ENCODE measurements at regions not wholly inside any gene's neighbourhood (a gene's known extent, or its start where the extent isn't known, plus 50 kb on each side); places are given as distances from the start of the nearest gene placed in this dataset.
A peak's percentile ranks its signal among the peaks of the same experiment; 100 is the strongest.

DNA sequence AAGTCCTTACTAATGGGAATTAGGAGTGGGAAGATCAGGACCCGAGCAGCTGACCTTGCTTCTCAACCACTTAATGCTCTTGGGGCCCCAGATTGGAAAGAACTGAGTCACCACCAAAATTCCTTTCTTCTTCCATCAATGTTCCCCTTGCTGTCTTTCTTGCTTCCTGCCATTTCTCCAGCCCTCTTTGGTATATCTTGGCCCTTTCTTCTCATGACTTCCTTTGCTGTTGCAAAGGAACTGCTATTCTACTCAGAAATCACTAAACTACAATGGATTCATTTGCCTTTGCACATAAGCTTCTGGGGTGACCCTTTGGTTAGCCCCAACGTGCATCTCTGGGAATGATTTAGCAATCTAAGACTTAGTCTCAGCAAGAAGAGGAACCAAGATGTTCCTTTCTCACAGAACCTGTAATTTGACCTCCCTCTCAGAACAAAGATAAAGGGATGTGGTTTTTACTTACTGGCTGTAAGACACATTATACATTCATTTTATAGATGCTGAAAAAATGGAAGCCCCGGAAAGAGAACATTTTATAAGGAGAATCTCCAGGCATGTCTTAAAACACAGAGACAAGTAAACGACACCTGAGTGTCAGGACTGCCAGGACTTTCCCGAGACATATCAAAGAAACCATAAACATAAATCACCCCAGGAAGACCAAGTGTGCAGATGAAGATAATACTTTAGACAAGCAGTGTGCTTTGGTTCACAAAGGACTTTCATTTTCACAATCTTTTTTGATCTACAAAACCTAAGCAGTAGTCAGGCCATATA is 99.0 kb upstream of the TNFAIP3 start:
- no peak for DNase-seq
- TF ChIP-seq POLR2A (IDR thresholded peaks at IDR 0.05; ENCODE audit: low read length) (no peak), GATA1 (IDR thresholded peaks at IDR 0.05; ENCODE audit: low read depth, low read length) (no peak)

GRCh38 chr6:137768935-137769334 is 98.1 kb upstream of the TNFAIP3 start:
- no peak for DNase-seq
- TF ChIP-seq GATA1 (IDR thresholded peaks at IDR 0.05; ENCODE audit: low read depth, low read length) (no peak), POLR2A (IDR thresholded peaks at IDR 0.05; ENCODE audit: low read length) (no peak)

- no peak for DNase-seq
- TF ChIP-seq GATA1 (IDR thresholded peaks at IDR 0.05; ENCODE audit: low read depth, low read length) (no peak), POLR2A (IDR thresholded peaks at IDR 0.05; ENCODE audit: low read length) (no peak)
These were observed 97.2 kb upstream of the TNFAIP3 start for GRCh38 chr6:137769797-137770362.

GRCh38 chr6:137772541-137773250 is 94.4 kb upstream of the TNFAIP3 start:
- peak in 1 of 2 experiments; percentile 4 for DNase-seq
- TF ChIP-seq GATA1 (IDR thresholded peaks at IDR 0.05; ENCODE audit: low read depth, low read length) (no peak), POLR2A (IDR thresholded peaks at IDR 0.05; ENCODE audit: low read length) (no peak)

DNA sequence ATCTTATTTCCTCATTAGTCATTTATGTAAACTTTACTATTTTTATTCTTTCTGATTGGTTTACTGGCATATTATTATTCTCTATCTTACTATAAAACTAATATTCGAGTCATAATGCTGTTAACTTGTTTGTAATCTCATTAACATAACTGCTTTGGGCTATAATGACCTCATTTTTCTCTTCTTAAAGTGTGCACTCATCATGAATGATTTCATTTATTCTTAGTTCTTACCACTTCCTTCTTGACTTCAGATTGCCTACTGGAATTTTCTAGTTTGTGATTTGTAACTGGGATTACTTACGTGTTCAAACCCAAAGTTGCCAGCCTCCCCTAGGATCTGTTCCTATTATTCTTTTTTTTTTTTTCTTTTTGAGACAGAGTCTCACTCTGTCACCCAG is 91.8 kb upstream of the TNFAIP3 start:
- TF ChIP-seq GATA1 (IDR thresholded peaks at IDR 0.05; ENCODE audit: low read depth, low read length) = no peak
- TF ChIP-seq POLR2A (IDR thresholded peaks at IDR 0.05; ENCODE audit: low read length) = no peak
- no peak for DNase-seq

- TF ChIP-seq POLR2A (IDR thresholded peaks at IDR 0.05; ENCODE audit: low read length) = no peak
- TF ChIP-seq GATA1 (IDR thresholded peaks at IDR 0.05; ENCODE audit: low read depth, low read length) = no peak
- no peak for DNase-seq
These were observed 91.3 kb upstream of the TNFAIP3 start for GRCh38 chr6:137775720-137776119.

- TF ChIP-seq GATA1 (IDR thresholded peaks at IDR 0.05; ENCODE audit: low read depth, low read length) (no peak), POLR2A (IDR thresholded peaks at IDR 0.05; ENCODE audit: low read length) (no peak)
These were observed 90.8 kb upstream of the TNFAIP3 start for GRCh38 chr6:137776256-137776655.

GRCh38 chr6:137776786-137777686 is 90.0 kb upstream of the TNFAIP3 start:
- DNase-seq = no peak

More at GRCh38 chr6:137776256-137776655, 90.8 kb upstream of the TNFAIP3 start:
- DNase-seq = no peak

GRCh38 chr6:137777687-137778075 is 89.4 kb upstream of the TNFAIP3 start:
- no peak for TF ChIP-seq POLR2A (IDR thresholded peaks at IDR 0.05; ENCODE audit: low read length)
- no peak for TF ChIP-seq GATA1 (IDR thresholded peaks at IDR 0.05; ENCODE audit: low read depth, low read length)

More at GRCh38 chr6:137776786-137777686, 90.0 kb upstream of the TNFAIP3 start:
- TF ChIP-seq GATA1 (IDR thresholded peaks at IDR 0.05; ENCODE audit: low read depth, low read length) (no peak), POLR2A (IDR thresholded peaks at IDR 0.05; ENCODE audit: low read length) (no peak)

GRCh38 chr6:137779982-137780381 is 87.1 kb upstream of the TNFAIP3 start:
- DNase-seq = no peak
- no peak for TF ChIP-seq POLR2A (IDR thresholded peaks at IDR 0.05; ENCODE audit: low read length)
- no peak for TF ChIP-seq GATA1 (IDR thresholded peaks at IDR 0.05; ENCODE audit: low read depth, low read length)

More at GRCh38 chr6:137777687-137778075, 89.4 kb upstream of the TNFAIP3 start:
- DNase-seq = no peak

DNA sequence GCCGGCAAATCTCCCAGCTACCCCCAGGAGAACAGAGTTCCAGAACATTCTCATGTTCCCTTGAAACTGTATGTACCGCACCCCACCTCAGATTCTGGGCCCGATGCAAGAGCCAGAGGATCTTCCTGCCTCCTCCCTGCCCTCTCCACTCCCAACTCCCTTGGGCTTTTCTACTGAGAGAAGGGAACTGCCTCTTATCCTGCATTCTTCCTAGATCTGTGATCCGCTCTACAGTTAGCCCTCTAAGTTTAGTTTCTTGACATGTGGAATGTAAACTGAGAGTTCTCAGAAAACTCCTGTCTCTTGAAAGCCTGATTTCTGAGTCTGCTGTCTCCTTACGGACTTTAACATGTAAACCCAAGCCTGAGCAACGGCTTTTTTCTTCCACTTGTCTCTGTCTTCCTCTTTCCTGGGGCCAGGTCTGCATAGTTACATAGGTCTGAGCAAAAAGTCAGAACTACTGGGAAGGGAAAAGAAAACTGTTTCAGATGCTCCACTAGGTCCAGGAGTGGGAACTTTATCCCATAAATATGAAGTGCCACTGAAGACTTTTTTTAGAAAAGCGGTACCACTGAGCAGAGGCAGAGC is 86.5 kb upstream of the TNFAIP3 start:
- no peak for DNase-seq
- TF ChIP-seq POLR2A (IDR thresholded peaks at IDR 0.05; ENCODE audit: low read length) (no peak), GATA1 (IDR thresholded peaks at IDR 0.05; ENCODE audit: low read depth, low read length) (no peak)

- no peak for TF ChIP-seq POLR2A (IDR thresholded peaks at IDR 0.05; ENCODE audit: low read length)
- TF ChIP-seq GATA1 (IDR thresholded peaks at IDR 0.05; ENCODE audit: low read depth, low read length) = no peak
These were observed 85.4 kb upstream of the TNFAIP3 start for GRCh38 chr6:137781639-137782038.

More at GRCh38 chr6:137781639-137782038, 85.4 kb upstream of the TNFAIP3 start:
- no peak for DNase-seq
